ENCODE measurements at regions not wholly inside any gene's neighbourhood (a gene's known extent, or its start where the extent isn't known, plus 50 kb on each side); places are given as distances from the start of the nearest gene placed in this dataset.

DNA sequence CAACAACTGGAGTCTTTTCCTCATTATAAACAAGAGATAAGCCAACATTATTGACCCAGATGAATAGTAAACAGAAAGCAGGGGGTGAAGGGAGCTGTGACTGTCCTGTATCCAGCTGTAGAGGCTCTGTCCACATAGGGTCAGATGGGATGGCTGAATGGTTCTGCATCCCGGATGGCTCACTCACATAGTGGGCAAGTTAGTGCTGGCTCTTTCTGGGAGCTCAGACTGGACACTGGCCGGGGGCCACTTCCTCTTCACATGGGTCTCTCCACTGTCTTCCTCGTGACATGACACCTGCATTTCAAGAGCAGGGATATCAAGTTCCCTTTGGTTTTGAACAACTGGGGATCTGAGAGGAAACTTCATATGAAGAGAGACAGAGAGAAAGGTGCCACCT, 969.6 kb upstream of the TMEM132C start:
- Histone ChIP-seq H3K4me3 (no peak overlapping the region), H3K27ac (no peak overlapping the region), H3K27me3 (no peaks in the 10 kb centered on the region), H3K4me1 (replicated peaks in 1 of 2) (no peaks in the 10 kb centered on the region), H3K36me3 (replicated peaks in 1 of 2) (no peaks in the 10 kb centered on the region), H3K9me3 (replicated peaks in 1 of 3) (no peaks in the 10 kb centered on the region)
- no peak for DNase-seq
- intact Hi-C loops (cut with DNase I): loop anchor here in 1 of 2 donors (10.0 kb wide), 1 partner anchor 193 kb away; no protein-coding TSS in a partner anchor
- TF ChIP-seq POLR2A (IDR thresholded peaks at IDR 0.05): no peak
- TF ChIP-seq, protein P1, sequence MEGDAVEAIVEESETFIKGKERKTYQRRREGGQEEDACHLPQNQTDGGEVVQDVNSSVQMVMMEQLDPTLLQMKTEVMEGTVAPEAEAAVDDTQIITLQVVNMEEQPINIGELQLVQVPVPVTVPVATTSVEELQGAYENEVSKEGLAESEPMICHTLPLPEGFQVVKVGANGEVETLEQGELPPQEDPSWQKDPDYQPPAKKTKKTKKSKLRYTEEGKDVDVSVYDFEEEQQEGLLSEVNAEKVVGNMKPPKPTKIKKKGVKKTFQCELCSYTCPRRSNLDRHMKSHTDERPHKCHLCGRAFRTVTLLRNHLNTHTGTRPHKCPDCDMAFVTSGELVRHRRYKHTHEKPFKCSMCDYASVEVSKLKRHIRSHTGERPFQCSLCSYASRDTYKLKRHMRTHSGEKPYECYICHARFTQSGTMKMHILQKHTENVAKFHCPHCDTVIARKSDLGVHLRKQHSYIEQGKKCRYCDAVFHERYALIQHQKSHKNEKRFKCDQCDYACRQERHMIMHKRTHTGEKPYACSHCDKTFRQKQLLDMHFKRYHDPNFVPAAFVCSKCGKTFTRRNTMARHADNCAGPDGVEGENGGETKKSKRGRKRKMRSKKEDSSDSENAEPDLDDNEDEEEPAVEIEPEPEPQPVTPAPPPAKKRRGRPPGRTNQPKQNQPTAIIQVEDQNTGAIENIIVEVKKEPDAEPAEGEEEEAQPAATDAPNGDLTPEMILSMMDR (IDR thresholded peaks at IDR 0.05): no peak
- 63 to 88% (median 79%) methylated on average over 3 of the region's 3 CpGs for WGBS, 4 donors

DNA sequence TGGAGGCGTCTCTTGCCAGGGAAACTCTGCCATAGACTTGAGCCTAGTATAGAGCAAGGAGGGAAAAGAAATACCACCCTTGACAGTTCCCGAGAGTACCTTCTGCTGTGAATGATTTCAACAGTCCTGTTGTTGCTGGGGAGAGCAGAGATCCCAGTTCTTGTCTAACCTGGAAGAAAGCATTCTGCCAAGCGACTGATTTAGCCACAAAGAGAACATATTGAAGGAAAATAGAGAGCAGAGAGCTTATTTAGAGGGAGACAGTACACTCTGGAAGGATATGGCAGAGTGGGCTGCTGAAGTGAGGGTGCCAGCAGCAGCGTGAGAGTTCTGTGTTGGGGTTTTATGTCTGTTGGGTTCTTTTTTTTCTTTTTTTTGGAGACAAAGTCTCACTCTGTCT, 966.9 kb upstream of the TMEM132C start:
- WGBS, 4 donors: 73 to 88% (median 83%) methylated on average over 4 of the region's 4 CpGs
- no peaks in the 10 kb centered on the region for H3K4me1 ChIP-seq (replicated peaks in 1 of 2)
- H3K27ac ChIP-seq: no peak overlapping the region
- H3K9me3 ChIP-seq (replicated peaks in 1 of 3): no peaks in the 10 kb centered on the region
- H3K4me3 ChIP-seq: no peak overlapping the region
- no peaks in the 10 kb centered on the region for H3K27me3 ChIP-seq
- no peaks in the 10 kb centered on the region for H3K36me3 ChIP-seq (replicated peaks in 1 of 2)
- no peak for TF ChIP-seq POLR2A (IDR thresholded peaks at IDR 0.05)
- TF ChIP-seq, protein P1 (IDR thresholded peaks at IDR 0.05): no peak
- intact Hi-C loops (cut with DNase I): no loop called here
- DNase-seq: no peak

DNA sequence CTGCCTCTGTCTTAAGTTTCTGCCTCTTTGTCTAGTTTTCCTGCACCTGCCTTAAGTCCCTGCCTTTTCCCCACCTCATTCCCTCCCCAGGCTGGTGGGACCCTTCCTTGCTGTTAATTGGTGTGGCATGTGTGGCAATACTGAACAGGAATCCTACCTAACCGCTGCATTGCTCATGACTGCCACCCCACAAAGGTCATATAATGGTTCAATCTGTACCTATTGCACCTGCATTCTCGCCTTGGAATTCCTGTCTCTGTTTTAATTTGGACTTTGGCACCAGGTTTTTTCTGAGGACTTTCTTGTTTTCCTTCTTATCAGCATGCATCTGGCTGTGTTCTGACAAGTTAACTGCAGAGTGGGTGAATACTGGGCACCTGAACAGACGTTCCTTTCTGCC, 966.2 kb upstream of the TMEM132C start:
- WGBS, 4 donors: 53 to 65% (median 63%) methylated on average over 3 of the region's 3 CpGs
- intact Hi-C loops (cut with DNase I): no loop called here
- Histone ChIP-seq H3K9me3 (replicated peaks in 1 of 3) (no peaks in the 10 kb centered on the region), H3K27ac (no peak overlapping the region), H3K4me3 (no peak overlapping the region), H3K4me1 (replicated peaks in 1 of 2) (no peaks in the 10 kb centered on the region), H3K27me3 (no peaks in the 10 kb centered on the region), H3K36me3 (replicated peaks in 1 of 2) (no peaks in the 10 kb centered on the region)
- TF ChIP-seq POLR2A (IDR thresholded peaks at IDR 0.05): no peak
- TF ChIP-seq, protein P1 (IDR thresholded peaks at IDR 0.05): no peak
- no peak for DNase-seq

DNA sequence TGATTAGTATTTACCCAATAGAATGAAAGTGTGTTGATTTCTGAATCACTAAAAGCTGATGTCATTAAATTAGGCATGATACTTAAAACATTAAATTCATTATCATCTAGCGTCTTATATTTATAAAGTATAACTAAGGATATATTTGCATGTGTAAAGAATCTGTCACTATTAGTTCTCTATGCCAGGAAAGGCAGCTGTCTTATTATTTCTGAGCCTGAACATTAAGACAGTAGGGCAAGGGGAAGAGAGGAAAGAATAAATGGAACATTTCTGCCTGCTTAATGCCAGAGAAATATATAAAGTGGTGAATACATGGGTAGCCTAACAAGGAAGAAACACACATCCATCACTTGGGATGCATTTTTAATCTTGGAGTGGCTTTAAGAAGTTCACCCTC, 965.1 kb upstream of the TMEM132C start:
- Histone ChIP-seq H3K4me3 (no peak overlapping the region), H3K9me3 (replicated peaks in 1 of 3) (no peaks in the 10 kb centered on the region), H3K27ac (no peak overlapping the region), H3K27me3 (no peaks in the 10 kb centered on the region), H3K36me3 (replicated peaks in 1 of 2) (no peaks in the 10 kb centered on the region), H3K4me1 (replicated peaks in 1 of 2) (no peaks in the 10 kb centered on the region)
- 46 to 69% (median 51%) methylated on average over 1 of the region's 1 CpG for WGBS, 4 donors
- TF ChIP-seq, protein P1 (IDR thresholded peaks at IDR 0.05): no peak
- TF ChIP-seq POLR2A (IDR thresholded peaks at IDR 0.05): no peak
- DNase-seq: no peak
- intact Hi-C loops (cut with DNase I): no loop called here

All from adrenal gland (tissue), 9 donors.